SHP77 treated with DMSO at 0.1 percent for 48 hours (cell line): ENCODE measurements at regions not wholly inside any gene's neighbourhood (a gene's known extent, or its start where the extent isn't known, plus 50 kb on each side); places are given as distances from the start of the nearest gene placed in this dataset.
"Not testable (repeated sequence)": the region's sequence is repeated elsewhere in the genome, so short reads cannot be mapped to it uniquely, and the experiment has no call there.

ENCODE experiments used
- DNase-seq: peaks from one replicate; lab custom pipeline; 2025; lab: John Stamatoyannopoulos, UW

DNA sequence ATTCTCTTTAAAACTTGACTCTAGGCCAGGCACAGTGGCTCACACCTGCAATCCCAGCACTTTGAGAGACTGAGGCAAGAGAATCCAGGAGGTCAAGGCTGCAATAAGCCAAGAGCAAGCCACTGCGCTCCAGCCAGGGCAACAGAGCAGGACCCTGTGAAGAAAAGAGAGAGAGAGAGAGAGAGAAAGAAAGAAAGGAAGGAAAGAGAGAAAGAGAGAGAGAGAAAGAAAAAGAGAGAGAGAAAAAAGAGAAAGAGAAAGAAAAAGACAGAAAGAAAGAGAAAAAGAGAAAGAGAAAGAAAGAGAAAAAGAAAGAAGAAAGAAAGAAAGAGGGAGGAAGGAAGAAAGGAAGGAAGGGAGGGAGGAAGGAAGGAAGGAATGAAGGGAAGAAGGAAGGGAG is 76.7 kb downstream of the RIN2 start:
- no peak for DNase-seq

- DNase-seq = no peak
Measured at GRCh38 chr20:19835533-19836222, 77.6 kb downstream of the RIN2 start.

DNA sequence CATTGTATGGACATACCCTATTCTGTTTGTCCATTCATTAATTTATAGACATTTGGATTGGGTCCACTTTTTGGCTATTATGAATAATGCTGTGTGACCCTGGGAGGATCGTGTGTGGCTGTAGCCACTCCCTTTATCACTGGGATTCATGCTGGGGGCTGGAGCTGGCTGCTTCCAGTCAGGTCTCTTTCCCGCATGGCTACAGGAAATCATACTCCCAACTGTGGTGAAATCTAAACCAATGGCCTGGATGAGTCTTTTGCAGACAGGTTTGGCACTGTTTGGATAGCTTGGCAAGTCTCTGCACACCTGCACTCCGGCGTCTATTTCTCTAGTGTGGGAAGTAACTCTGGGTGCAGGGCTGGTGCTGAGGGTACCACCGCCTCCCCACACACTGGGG is 80.4 kb downstream of the RIN2 start:
- no peak for DNase-seq

DNA sequence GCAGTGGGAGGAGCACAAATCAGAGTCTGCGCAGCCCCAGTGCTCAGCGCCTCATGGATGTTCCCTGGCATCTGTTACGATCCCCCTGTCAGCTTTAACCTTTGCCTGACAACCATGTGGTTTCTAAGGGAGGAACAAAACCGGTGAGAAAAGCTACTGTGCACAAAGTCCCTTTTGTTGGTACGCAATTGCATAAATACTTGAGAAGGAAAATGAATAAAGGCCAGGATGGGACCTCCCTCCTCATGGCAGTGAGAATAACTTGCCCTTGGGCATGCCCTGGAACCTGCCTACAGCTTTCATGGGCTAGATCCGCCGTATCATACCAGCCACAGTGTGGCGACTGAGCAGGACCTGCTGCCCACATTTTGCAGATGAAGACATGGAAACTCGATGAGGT is 81.0 kb downstream of the RIN2 start:
- no peak for DNase-seq

DNA sequence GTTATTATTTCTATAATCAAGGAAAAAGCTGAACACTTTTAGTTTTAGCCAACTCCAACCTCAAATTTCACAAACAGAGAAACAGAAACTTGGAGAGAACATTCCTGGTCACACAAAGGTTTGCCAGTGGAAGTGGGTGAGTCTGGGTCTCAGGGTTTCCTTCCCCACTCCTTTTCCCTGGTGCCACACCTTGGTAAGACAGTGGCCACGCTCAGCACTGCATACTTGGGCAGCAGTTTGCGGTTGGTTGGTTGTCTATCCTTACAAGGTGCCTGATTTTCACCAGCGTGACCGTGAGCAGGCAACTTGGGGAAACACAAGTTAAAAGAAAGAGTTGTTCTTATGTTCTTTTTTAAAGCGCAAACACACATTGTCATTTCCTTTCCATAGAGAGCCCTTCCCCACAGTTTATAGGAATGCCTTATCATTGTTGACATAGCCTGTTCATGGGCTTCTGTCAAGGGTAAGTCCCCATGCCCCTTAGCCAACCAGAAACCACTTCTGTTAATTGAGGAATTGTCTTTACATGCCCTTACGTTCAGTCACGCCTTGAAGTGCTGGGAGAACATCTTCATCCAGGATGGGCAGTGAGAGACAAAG is 82.2 kb downstream of the RIN2 start:
- DNase-seq = no peak

DNA sequence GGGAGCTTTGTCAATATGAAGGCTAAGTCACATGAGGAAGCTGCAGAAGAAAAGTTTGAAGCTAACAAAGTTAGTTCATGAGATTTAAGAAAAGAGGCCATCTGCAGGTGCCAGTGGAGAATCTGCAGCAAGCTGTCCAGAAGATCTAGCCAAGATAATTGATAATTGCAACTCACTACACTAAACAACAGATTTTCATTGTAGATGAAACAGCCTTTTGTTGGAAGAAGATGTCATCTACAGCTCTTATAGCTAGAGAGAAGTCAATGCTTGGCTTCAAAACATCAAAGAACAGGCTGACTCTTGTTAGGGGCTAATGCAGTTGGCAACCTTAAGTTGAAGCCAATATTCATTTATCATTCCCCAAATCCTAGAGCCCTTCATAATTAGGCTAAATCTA is 83.7 kb downstream of the RIN2 start:
- DNase-seq = no peak

DNA sequence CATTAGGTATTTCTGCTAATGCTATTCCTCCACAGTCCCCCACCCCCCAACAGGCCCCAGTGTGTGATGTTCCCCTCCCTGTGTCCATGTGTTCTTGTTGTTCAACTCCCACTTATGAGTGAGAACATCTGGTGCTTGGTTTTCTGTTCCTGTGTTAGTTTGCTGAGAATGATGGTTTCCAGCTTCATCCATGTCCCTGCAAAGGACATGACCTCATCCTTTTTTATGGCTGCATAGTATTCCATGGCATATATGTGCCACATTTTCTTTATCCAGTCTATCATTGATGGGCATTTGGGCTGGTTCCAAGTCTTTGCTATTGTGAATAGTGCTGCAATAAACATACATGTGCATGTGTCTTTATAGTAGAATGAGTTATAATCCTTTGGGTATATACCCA is 86.8 kb downstream of the RIN2 start:
- not testable (repeated sequence) for DNase-seq

DNA sequence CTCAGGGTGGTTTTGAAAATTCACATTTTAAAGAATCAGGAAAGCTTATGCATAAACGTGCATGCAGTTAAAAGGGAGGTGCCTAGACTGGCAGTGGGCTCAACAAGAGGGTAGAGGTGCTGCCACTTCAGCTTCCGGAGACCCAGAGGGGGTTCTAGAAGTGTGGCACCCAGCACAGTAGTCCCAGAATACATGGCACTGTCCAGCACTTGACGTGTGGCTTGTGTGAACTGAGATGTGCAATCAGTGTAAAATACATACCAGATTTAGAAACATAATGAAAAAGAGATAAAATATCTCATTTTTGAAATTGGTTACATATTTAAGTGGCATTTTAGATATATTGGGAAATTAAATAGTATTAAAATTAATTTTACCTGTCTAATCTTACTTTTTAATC is 89.3 kb downstream of the RIN2 start:
- no peak for DNase-seq

GRCh38 chr20:19849341-19850197 is 91.5 kb downstream of the RIN2 start:
- no peak for DNase-seq

DNA sequence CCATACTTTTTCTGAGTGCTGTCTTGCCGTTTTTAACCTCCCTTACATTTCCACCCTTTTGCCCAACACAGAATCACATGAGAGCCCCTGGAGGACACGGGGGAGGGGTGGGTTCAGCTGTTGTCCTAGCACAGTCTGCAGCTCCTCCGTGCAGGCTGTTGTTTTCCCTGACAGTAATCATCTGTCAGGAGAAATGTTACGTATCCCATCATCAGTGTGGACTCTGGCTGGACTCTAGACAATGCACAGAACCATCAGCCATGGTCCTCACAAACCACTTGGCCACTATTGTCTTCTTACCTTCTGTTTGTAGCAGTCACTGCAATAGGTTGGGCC is 92.1 kb downstream of the RIN2 start:
- DNase-seq = no peak

- no peak for DNase-seq
Measured at GRCh38 chr20:19851861-19852260, 93.8 kb downstream of the RIN2 start.

DNA sequence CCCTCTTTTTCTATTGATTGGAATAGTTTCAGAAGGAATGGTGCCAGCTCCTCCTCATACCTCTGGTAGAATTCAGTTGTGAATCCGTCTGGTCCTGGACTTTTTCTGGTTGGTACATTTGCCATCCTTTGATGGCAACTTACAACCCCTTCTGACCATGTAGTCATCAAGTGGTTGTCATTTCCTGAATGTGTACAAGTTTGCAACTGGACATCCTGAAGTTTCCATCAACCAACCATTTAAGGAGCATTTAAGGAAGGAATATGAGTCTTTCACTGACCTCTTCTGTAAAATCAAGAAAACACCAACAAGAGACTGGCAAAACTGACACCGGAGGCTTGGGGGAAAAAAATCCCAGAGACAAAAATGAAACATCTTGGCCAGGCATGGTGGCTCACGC is 97.4 kb downstream of the RIN2 start:
- no peak for DNase-seq

DNA sequence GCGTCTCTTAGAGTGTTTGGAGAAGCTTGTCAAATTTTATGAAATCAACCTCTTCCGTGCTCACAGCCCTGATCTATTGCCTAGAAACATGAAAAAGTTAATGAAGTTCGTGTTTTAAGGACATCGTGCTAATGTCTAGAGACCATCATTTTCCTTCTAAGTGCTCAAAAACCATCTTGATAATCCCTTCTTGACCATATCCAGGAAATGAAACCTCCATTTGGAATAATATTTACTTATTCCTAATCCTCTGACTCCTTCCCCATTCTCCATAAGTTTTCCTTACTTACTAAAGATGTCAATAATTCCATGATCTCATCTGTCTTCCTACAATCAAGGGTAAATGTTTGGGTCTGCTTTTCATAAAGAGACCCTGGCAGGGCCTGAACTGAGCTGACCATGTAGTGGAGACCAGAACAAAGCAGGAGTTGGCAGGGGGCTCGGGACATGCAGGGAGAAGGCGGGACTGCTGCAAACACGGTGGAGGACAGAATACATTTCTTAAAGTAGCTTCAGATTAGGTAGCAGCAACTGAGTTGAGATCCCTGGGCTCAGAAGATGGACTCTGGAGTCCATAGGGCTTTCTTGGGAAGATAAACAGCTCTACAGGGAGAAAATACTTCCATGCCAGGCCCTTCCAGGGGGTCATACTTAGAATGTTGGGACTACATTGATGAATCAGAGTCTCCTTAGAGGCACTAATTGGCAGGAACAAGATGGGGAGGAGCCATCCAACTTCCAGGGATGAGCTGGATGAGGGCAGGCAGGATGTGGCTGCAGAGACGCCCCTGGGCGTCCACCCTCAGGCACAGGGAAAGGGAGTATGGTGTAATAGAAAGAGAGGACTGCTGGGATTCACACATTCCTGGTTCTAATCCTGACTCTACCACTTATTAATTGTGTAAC is 100.7 kb downstream of the RIN2 start:
- no peak for DNase-seq

DNA sequence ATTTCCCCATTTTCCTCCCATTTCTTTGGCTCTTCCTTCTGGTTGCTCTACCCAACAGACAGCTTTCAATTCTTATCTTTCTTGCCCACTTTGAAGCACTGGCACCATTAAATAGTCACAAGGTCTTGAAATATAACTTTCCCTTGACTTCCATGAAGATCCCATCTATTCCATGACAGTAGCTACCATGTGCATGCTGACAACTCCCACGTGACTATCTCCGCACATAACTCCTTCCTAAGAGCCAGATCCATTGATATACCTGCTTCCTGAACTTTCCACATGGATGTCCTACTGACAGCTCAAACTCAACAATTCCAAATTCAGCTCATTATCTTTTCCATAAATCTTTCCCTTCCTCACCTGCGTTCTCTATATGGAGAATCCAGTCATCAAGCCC is 101.4 kb downstream of the RIN2 start:
- no peak for DNase-seq

DNA sequence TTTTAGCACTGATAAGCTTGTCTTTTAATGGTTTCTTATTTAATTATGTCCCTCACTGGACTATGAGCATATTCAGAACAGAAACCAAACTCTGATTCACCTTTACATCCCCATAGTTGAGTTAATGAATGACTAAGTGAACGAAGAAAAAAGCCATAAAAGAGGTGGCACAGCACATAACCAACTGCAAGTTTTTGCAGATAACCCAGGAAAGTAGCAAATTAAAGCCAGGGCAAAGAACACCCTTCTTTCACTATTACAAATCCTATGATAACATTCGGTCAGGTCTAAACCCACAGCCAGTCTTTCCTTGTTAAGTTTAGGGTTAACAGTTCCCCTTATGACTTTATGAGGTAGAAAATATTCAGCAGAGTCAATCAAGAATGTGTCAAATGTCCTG is 102.7 kb downstream of the RIN2 start:
- DNase-seq = no peak

DNA sequence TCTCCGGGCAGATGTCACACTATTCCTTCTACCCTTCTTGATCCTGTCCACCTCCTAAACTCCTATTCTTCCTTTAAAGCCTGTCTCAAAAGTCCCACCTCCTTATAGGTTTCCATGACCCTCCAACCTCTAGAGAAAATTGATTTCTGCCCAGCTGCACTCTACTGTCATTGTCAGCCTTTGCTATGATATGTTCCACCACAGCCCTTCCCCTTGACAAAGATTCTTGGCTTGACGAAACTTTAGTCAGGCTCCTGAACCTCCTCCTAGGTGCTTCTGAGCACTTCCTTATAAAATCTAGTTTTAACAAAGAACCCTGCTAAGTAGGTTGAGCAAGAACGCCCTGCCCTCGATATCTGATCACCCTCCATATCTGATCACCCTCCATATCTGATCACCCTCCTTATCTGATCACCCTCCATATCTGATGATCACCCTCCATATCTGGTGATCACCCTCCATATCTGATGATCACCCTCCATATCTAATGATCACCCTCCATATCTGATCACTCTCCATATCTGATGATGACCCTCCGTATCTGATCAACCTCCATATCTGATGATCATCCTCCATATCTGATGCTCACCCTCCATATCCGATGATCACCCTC is 103.2 kb downstream of the RIN2 start:
- DNase-seq = no peak

DNA sequence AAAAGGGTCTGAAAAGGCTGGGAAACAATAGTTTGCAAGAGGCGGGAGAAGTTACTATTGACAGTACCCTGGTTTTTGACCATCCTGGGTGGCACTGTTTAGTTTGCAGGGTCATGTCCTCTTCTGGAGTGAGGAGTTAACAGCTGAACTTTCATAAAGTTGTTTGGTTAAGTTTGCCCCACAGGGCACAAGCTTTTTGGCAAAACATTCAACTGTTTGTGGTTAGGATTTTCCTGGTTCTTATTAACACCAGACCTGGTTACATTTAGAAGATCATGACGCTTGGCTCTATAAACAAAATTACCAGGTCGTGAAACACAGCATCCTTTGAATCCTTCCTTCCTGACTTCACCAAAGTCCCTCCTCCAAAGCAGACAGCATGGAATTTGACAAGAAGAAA is 106.1 kb downstream of the RIN2 start:
- no peak for DNase-seq

DNA sequence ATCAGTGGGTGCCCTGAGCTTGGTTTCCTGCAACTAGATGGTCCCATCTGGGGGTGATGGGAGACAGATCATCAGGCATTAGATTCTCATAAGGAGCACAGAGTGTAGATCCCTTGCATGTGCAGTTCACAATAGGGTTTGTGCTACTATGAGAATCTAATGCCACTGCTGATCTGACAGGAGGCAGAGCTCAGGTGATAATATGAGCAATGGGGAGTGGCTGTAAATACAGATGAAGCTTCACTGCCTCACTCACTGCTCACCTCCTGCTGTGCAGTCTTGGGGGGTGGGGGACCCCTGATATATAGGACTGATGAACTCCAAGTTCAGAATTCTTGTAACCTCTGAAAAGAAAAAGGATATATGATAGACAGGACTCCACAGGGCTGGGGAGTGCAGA is 108.0 kb downstream of the RIN2 start:
- DNase-seq = no peak

DNA sequence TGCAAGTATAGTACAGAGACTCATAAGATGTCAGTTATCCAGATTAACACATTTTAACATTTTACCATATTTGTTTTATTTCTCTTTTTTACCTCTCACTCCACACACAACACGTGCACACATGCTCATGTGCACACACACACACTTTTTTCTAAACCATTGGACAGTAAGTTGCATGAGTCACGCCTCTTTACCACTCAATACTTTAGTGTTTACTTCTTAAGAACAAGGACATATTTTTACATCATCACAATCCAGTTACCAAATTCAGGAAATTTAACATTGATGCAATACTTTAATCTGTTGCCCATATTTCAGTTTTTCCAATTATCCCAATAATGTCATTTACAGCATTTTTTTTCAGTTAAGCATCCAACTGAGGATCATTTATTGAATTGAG is 109.0 kb downstream of the RIN2 start:
- no peak for DNase-seq

- DNase-seq = no peak
Measured at GRCh38 chr20:19867940-19868371, 109.9 kb downstream of the RIN2 start.

DNA sequence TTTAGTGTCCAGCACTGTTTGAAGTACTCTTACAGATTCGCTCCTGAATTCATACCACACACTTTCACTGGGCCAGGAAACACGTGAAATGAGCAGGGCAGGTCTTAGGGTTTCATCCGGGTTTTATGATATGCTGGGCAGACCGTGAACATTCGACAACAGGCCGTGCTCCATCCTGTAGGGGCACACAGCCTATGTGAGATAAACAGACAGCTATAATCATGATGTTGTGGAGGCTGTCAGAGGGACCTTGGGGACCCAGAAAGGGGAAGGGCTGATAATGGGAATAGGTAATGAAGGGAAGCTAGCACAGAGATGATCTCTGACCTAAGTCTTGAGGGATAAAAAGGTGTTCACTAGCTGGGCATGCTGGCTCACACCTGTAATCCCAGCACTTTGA is 110.4 kb downstream of the RIN2 start:
- DNase-seq = no peak

GRCh38 chr20:19872001-19872400 is 113.9 kb downstream of the RIN2 start:
- no peak for DNase-seq
